Myocyte (in vitro differentiated cells): ENCODE measurements at regions not wholly inside any gene's neighbourhood (a gene's known extent, or its start where the extent isn't known, plus 50 kb on each side); places are given as distances from the start of the nearest gene placed in this dataset.
A peak's percentile ranks its signal among the peaks of the same experiment; 100 is the strongest.

Source experiments
- DNase-seq: peaks from one replicate; pipeline ENCODE4 v3.0.0-alpha.2; 2012; ENCODE audit warnings: low read depth

DNA sequence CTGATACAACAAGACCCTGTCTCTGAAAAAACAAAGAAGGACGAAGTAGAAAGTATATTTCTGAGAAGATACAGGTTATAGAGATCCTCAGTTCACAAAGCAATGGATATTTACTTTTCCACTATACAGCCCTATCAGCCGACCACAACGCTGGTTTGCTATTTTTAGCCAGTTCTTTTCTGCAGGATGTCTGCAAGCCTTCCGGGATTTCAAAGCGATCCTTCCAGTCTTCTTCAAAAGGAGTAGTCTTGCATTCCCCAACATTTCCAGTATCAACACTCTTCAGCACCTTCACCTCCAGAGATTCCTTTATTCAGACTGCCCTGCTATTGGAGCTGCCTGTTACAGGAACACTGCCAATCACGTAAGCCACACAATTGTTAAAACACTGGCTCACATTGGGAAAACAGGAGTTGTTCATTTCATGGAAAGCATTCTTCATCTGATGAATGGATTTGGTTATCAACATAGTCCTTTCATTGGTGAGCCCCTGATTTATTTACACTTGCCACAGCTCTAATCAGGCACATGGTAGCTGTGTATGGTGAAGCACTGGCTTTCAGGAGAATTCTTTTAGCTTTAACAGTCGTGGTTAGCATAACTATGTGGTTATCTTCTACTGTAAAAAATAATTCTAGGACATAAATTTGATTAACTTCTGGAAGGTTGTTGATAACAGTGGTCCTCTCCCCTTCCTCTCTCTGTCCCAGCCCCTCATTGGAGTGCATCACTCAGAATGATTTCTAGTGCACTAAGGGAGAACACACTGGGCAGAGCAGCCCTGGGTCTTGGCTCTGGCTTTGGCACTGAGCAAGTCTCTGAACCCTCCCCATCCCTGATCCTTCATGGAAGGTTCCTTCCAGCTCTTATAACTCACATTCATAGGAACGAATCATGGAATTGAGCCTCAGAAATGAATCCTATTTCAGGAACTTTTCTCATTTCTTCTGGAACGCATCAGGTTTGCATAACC lies 109.9 kb upstream of the SORBS2 start:
- peak; percentile 25 for DNase-seq

- DNase-seq = no peak
Measured at GRCh38 chr4:185924458-185925044, 112.6 kb upstream of the SORBS2 start.

- DNase-seq = no peak
Measured at GRCh38 chr4:185925910-185926360, 113.9 kb upstream of the SORBS2 start.

DNA sequence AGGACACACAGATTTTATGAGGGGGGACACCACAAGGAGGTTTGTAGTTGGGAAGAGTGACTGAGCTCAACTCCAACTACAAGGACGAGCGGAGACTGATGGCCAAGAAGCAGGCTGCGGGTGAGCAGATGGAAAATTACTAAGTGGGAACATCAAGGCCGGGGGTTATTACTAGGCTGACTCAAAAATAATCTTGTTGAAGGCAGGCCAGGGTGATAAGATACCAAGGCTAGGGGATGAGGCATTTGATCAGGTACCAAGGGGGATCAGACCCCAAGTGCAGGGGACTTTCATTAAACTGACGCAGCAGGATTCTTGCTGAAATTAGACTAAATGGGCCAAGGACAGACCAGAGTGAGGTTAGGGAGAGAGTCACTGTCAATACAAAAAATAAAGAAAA lies 119.4 kb upstream of the SORBS2 start:
- DNase-seq = no peak

DNA sequence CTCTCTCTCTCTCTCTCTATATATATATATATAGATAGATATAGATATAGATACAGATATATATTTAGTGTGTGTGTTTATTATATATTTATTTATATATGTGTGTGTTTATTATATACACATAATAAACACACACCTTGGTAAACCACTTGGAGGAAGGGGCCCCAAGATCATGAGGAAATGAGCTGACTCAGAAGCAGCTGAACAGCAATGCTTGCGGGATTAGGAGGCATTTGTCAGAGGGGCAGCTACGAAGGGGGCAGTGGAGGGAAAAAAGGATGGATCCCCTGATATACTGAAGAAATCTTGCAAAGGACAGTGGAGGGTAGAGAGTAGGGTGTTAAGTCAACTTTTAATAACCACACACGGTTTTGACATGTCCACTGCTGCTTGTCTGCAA lies 120.0 kb upstream of the SORBS2 start:
- DNase-seq = no peak

GRCh38 chr4:185932491-185932890 lies 120.5 kb upstream of the SORBS2 start:
- DNase-seq = peak; percentile 26

DNA sequence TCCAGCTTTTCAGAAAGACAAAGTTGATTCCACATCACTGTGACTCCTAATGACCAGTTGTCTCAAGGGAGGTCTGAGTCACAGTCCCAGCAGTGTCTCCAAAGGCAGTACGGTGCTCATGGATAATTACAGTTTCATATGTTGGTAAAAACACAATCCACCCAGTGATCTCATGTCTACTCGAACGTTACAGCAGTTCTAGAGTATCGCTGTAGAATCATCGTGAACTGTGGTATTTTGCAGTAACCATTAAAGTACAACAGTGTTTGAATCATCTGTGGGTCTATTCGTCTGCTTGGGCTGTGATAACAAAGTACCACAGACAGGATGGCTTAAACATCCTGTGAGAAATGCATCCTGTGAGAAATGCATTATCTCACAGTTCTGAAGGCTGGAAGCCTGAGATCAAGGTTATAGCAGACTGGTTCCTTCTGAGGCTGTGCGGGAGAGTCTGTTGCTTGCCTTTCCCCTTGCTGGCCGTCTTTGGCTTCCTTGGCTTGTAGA lies 121.1 kb upstream of the SORBS2 start:
- DNase-seq = peak; percentile 75

- DNase-seq = no peak
Measured at GRCh38 chr4:185936650-185937376, 124.8 kb upstream of the SORBS2 start.

GRCh38 chr4:185938654-185939053 lies 126.7 kb upstream of the SORBS2 start:
- DNase-seq = no peak

- no peak for DNase-seq
Measured at GRCh38 chr4:185941461-185941860, 127.5 kb upstream of the TLR3 start.

- no peak for DNase-seq
Measured at GRCh38 chr4:185945252-185945651, 123.7 kb upstream of the TLR3 start.

- DNase-seq = no peak
Measured at GRCh38 chr4:185945906-185946305, 123.0 kb upstream of the TLR3 start.

DNA sequence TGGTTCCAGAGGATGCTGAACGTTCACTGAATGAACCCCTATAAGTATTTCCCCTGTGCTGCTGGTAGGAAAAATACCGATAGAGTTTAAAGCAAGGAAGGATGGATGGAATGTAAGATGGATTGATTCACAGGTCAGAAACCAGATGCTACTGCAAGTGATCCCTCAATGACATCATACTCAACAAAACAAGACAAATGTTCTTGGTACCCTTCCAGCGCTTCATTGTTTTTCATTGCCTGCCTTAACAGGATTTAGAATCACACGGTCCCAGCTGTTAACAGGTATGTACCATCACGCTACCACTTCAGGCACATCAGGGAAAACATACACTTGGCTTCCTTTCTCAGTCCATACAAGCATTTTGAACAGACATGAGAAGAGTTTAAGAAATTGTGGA lies 118.1 kb upstream of the TLR3 start:
- peak; percentile 30 for DNase-seq

DNA sequence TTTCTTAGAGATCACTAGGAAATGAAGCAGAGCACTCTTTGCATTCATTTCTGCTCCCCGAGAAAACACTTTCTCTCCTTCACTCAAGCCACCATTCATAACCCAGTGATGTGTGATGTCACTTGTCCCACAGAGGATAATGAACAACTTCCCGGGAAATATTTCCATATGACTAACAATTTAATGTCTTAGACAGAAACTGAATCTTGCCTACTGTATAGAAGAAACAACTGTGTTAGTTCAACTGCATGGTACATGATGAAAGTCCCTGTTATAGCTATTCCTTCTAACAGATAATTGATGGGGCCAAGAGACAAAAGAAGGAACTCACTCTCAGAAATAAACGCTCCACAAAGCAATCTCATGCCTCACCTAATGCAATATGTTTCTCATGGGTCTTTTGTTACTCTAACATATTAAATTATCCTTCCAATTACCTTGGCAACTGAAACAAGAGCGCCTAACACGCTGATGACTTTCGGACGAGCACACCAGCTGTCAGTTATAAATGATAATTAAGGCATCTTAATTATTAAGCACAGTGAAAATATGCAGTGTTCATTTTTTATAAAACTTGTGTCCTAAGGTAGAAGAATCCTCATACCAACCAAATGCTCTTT lies 113.7 kb upstream of the TLR3 start:
- DNase-seq = no peak

DNA sequence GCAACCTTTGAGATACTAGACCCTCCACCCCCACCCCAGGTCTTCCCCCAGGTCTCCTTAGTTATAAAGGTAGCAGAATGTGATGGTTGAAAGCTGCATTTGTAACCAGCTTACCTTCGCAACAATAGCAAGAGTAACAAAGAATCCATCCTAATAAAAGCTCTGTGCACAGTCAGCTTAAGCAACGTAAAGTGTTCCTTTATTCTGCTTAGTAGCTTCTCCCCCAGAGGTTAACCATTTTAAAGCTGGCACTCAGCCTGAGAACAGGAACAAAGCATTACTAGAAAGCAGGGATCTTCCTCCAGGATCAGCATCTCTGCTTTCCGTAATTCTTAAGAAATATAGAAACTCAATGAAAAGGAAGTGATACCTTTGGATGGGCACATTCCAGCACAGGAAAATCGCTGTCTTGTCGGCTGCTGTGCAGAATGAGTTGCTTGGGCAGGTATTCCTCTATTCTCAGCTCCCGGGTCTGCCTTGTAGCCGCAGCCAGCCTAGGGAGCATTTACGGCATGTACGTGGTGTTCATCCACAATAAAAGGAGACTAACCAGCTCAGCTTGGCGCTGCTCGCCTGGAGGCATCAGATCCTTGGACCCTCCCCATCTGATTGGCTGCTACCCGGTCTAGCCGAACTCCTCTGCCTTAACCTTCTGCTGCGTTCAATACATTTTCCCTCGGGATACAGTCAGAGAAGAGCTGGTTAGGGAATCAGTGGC lies 113.0 kb upstream of the TLR3 start:
- no peak for DNase-seq

- no peak for DNase-seq
Measured at GRCh38 chr4:185956544-185956940, 112.4 kb upstream of the TLR3 start.

DNA sequence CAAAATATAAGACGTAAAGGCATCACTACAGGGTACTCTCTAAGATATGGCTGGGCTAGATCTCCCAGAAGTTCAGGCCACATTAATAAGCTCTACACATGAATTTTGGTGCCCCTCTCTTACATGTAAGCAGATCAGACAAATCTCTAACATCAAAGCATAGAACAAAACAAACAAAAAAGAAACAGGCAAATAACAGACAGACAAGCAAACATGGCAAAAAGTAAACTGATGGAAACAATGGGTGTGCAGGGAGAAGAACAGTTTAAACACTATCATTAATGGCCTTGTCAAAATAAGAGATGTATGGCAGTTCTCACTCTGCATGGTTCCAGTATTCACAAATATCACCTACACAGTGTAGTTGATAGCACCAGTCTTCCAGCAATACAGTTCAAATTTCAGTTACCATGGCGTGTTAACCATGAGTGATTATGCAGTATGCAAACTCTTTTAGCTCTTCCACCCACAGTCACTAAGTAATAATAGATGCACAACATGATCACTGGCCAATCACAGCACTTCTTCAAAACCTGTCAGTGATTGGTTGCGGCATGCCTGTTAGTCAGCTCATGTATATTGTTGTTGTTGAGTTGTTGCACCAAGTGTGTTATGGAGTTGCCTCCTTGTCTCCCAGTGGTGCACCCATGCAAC lies 110.7 kb upstream of the TLR3 start:
- DNase-seq = no peak

GRCh38 chr4:185965426-185966384 lies 103.3 kb upstream of the TLR3 start:
- DNase-seq = no peak

DNA sequence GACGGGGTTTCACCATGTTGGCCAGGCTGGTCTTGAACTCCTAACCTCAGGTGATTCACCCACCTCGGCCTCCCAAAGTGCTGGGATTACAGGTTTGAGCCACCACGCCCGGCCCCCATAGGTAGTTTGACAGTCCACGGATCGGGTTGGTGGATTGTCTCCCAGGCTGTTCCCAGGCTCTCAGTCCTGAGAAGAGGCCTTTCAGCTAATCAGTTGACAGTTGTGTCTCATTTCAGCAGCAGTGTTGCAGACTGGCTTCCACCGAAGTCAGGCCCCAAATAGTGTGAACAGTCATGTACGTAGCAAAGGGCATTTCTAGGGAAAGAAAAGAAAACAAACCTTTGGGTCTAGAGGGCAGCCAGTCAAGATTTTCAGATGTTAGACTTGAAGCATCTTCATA lies 102.4 kb upstream of the TLR3 start:
- no peak for DNase-seq
